Epithelial cell of proximal tubule (primary cell): ENCODE measurements at regions not wholly inside any gene's neighbourhood (a gene's known extent, or its start where the extent isn't known, plus 50 kb on each side); places are given as distances from the start of the nearest gene placed in this dataset.

Source experiments
- DNase-seq: peaks from one replicate; pipeline ENCODE4 v3.0.0-alpha.2; 2011; ENCODE audit warnings: low read depth
- H3K4me3 ChIP-seq: 2 replicates; pipeline ENCODE4 v1.5.1; 2011; ENCODE audit warnings: low read depth, mild to moderate bottlenecking, low read length
- CTCF ChIP-seq: conservative IDR thresholded peaks from 2 replicates; pipeline ENCODE4 v1.5.1; 2012; ENCODE audit warnings: low read depth, mild to moderate bottlenecking, low read length

GRCh38 chr6:135647521-135647920 lies 150.0 kb upstream of the AHI1 start:
- no peak for TF ChIP-seq CTCF
- no peak overlapping the region for H3K4me3 ChIP-seq
- DNase-seq = no peak

GRCh38 chr6:135651964-135652755 lies 154.6 kb upstream of the AHI1 start:
- no peak overlapping the region for H3K4me3 ChIP-seq
- no peak for TF ChIP-seq CTCF
- no peak for DNase-seq

- DNase-seq = no peak
- no peak for TF ChIP-seq CTCF
- no peak overlapping the region for H3K4me3 ChIP-seq
Measured at GRCh38 chr6:135655055-135655454, 157.5 kb upstream of the AHI1 start.

- TF ChIP-seq CTCF = no peak
- no peak overlapping the region for H3K4me3 ChIP-seq
- no peak for DNase-seq
Measured at GRCh38 chr6:135657207-135657606, 159.7 kb upstream of the AHI1 start.

- no peak for TF ChIP-seq CTCF
- H3K4me3 ChIP-seq = no peak overlapping the region
- no peak for DNase-seq
Measured at GRCh38 chr6:135658481-135658880, 160.9 kb upstream of the AHI1 start.

- no peak for TF ChIP-seq CTCF
- no peak for DNase-seq
- H3K4me3 ChIP-seq = no peak overlapping the region
Measured at GRCh38 chr6:135658916-135659315, 161.4 kb upstream of the AHI1 start.

GRCh38 chr6:135664527-135664926 lies 167.0 kb upstream of the AHI1 start:
- DNase-seq = no peak
- no peak for TF ChIP-seq CTCF
- H3K4me3 ChIP-seq = no peak overlapping the region
